Stimulated activated memory B cell treated with anti-CD40 and anti-IgM and Interleukin-4, amounts not matched to agents 10 μg/mL and 1 μg/mL and 100 μg/mL, for 72 hours (primary cell): ENCODE measurements at regions not wholly inside any gene's neighbourhood (a gene's known extent, or its start where the extent isn't known, plus 50 kb on each side); places are given as distances from the start of the nearest gene placed in this dataset.

Experiments used
- ATAC-seq: fragments of 150-1000 bp; cut with Tn5 transposase; 2 replicates; pipeline ENCODE4 v1.10.0; 2021
- H3K27ac Mint-ChIP-seq: one replicate; pipeline ENCODE4 v1.8.0; 2022; ENCODE audit warnings: mild to moderate bottlenecking, mixed read lengths
- H3K27me3 Mint-ChIP-seq: one replicate; pipeline ENCODE4 v1.8.0; 2022; ENCODE audit warnings: mixed read lengths
- H3K36me3 Mint-ChIP-seq: one replicate; pipeline ENCODE4 v1.8.0; 2022; ENCODE audit warnings: mixed read lengths
- H3K4me1 Mint-ChIP-seq: one replicate; pipeline ENCODE4 v1.8.0; 2022; ENCODE audit warnings: mixed read lengths
- H3K4me3 Mint-ChIP-seq: one replicate; pipeline ENCODE4 v1.8.0; 2022; ENCODE audit warnings: mild to moderate bottlenecking, moderate library complexity, mixed read lengths
- H3K9me3 Mint-ChIP-seq: one replicate; pipeline ENCODE4 v1.8.0; 2022; ENCODE audit warnings: mixed read lengths

GRCh38 chr12:116423094-116423493 is 136.1 kb upstream of the MAP1LC3B2 start:
- Mint-ChIP-seq H3K36me3 (peaks cover 6% of the 10 kb centered on the region), H3K4me3 (no peak overlapping the region), H3K9me3 (no peaks in the 10 kb centered on the region), H3K27ac (no peak overlapping the region), H3K27me3 (no peaks in the 10 kb centered on the region), H3K4me1 (peaks cover 6% of the 10 kb centered on the region)
- no peak for ATAC-seq

GRCh38 chr12:116425256-116426193 is 133.7 kb upstream of the MAP1LC3B2 start:
- Mint-ChIP-seq H3K27ac (no peak overlapping the region), H3K36me3 (peaks cover 6% of the 10 kb centered on the region), H3K9me3 (no peaks in the 10 kb centered on the region), H3K27me3 (no peaks in the 10 kb centered on the region), H3K4me1 (no peaks in the 10 kb centered on the region), H3K4me3 (no peak overlapping the region)
- no peak for ATAC-seq

- Mint-ChIP-seq H3K27ac (no peak overlapping the region), H3K9me3 (no peaks in the 10 kb centered on the region), H3K4me1 (no peaks in the 10 kb centered on the region), H3K27me3 (no peaks in the 10 kb centered on the region), H3K36me3 (peaks cover 6% of the 10 kb centered on the region), H3K4me3 (no peak overlapping the region)
- ATAC-seq = no peak
These were observed 132.6 kb upstream of the MAP1LC3B2 start for GRCh38 chr12:116426391-116427136.

DNA sequence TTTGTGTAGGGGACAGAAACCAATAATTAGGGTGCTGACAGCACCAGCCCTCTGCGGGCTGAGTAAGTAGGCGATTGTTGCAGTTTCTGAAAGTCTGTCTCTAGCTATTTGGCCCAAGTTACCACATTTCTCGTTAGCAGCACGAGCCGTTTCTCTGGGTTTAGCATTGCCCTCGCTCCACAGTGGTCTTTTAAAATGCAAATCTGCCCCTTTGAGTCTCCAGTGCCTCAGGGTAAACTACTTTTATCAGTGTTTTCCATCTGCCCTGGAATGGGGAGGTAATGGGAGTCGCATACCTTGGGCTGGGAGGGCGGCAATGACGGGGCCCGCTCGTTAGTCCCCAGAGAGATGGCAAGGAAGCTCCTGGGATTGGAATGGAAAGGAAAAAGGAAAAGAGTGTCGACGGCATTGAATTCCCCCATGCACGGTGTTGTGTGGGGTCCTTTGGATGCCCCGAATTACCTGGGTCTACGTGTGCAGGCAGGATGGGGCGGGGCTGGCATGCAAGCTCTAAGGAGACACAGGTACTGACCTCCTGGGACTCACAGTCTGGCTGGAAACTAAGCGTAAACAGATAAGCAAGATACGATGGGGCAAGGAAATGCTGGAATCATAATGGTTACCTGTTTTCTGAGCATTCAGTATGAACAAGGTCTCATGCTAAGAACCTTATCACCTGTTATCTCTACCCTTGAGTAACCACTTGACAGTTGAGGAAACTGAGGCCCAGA is 131.8 kb upstream of the MAP1LC3B2 start:
- no peak for ATAC-seq
- Mint-ChIP-seq H3K4me1 (no peaks in the 10 kb centered on the region), H3K27ac (no peak overlapping the region), H3K4me3 (no peak overlapping the region), H3K27me3 (no peaks in the 10 kb centered on the region), H3K9me3 (no peaks in the 10 kb centered on the region), H3K36me3 (no peaks in the 10 kb centered on the region)

DNA sequence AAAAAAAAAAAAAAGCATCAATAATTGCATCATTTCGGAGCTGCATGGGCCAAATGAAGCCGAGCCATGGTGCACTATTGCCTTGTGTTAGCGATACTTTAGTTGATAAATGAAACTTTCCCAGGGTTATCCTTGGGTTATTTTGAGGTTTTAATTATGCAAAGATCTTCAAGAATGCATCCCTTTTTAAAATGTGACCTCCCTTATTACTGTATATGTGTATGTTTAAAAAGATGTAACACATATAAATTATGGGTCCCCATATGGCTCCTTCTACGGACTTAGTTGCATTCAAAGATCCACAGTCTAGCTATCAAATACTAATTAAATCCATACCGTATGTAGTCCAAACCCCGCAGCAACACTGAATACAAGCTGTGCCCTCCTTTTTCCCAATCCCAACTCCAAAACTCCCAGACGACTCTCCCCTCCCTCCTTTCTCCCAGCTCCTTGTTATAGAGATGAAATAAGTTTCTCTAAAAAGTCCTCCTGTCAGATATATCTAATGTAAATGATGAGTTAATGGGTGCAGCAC is 129.3 kb upstream of the MAP1LC3B2 start:
- Mint-ChIP-seq H3K4me1 (peaks cover 5% of the 10 kb centered on the region), H3K9me3 (no peaks in the 10 kb centered on the region), H3K36me3 (no peaks in the 10 kb centered on the region), H3K27me3 (no peaks in the 10 kb centered on the region), H3K27ac (no peak overlapping the region), H3K4me3 (no peak overlapping the region)
- ATAC-seq = no peak

DNA sequence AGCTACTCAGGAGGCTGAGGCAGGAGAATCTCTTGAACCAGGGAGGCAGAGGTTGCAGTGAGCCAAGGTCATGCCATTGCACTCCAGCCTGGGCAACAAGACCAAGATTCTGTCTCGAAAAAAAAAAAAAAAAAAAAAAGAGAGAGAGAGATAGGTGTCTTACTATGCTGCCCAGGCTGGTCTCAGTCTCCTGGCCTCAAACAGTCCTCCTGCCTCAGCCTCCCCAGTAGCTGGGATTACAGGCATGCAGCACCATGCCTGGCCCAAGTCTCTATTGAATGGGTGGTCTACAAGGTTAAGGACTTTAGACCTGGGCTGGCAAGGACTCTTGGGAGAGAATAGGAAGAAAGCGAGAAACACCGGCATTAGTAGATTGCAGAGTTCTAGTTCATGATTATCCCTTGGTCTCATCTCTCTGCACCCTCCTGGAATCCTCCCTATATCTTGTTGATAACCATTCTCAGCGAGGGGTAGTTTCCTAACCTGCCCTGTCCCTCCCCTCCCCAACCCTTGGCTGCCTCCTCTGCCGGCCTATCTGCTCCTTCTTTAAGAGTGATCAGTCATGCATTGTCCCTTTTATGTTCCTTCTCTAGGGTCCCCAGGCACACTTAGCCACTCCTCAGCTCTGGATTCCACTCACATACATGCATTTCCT is 128.1 kb upstream of the MAP1LC3B2 start:
- Mint-ChIP-seq H3K27me3 (no peaks in the 10 kb centered on the region), H3K9me3 (no peaks in the 10 kb centered on the region), H3K27ac (no peak overlapping the region), H3K36me3 (no peaks in the 10 kb centered on the region), H3K4me3 (no peak overlapping the region), H3K4me1 (peaks cover 5% of the 10 kb centered on the region)
- ATAC-seq = no peak

DNA sequence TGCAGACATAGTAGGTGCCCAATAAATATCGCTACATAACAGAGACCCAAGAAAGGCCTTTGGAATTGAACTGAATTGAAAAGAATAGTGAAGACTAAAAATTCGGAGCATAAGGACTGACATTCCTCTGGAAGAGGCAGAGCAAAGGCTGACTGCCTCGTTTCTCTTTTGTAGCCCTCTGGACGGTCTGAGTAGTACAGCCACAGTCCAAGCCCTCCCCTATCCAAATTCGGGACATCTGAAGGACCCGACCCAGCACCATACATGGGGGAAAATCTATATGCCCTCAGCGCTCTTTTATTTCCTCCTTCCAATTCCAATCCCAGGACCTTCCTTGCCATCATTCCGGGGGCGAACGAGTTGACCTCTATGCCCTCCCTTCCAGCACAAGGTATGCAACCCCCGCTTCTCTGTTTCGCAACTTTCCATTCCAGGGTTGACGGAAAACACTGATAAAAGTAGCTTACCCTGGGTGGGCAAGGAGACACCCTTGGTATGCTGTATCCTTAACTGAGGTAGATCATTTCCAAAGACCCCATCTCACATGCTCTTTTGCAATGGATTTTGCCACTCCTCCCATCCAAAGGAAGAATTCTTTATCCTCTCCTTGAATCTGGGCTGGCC is 127.4 kb upstream of the MAP1LC3B2 start:
- no peaks in the 10 kb centered on the region for H3K9me3 Mint-ChIP-seq
- H3K27me3 Mint-ChIP-seq = peaks cover 4% of the 10 kb centered on the region

DNA sequence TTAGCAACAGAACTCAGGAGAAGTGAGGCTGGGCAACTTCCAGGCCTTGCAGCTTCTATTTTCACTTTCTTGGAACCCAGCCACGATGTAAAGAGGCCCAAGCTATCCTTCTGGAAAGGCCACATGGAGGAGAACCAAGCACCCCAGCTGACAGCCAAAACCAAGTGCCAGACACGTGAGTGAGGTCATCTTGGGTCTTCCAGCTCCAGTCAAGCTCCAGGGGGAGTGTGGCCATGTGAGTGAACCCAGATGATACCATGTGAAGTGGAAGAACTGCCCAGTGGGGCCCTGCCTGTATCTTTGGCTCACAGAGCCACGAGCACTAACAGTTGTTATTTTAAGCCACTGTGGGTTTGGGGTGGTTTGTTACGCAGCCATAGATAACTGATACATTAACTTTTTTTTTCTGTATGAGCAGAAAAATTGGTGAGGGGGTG is 126.8 kb upstream of the MAP1LC3B2 start:
- Mint-ChIP-seq H3K36me3 (no peaks in the 10 kb centered on the region), H3K27me3 (peaks cover 9% of the 10 kb centered on the region), H3K27ac (no peak overlapping the region), H3K4me3 (no peak overlapping the region), H3K4me1 (peaks cover 5% of the 10 kb centered on the region), H3K9me3 (no peaks in the 10 kb centered on the region)
- ATAC-seq = no peak

More for the DNA sequence above, 127.4 kb upstream of the MAP1LC3B2 start:
- ATAC-seq = no peak
- Mint-ChIP-seq H3K4me1 (peaks cover 5% of the 10 kb centered on the region), H3K4me3 (no peak overlapping the region), H3K36me3 (no peaks in the 10 kb centered on the region), H3K27ac (no peak overlapping the region)

GRCh38 chr12:116433249-116433648 is 125.9 kb upstream of the MAP1LC3B2 start:
- H3K27me3 Mint-ChIP-seq = peaks cover 9% of the 10 kb centered on the region
- no peaks in the 10 kb centered on the region for H3K9me3 Mint-ChIP-seq
- no peaks in the 10 kb centered on the region for H3K36me3 Mint-ChIP-seq
- ATAC-seq = no peak
- peaks cover 5% of the 10 kb centered on the region for H3K4me1 Mint-ChIP-seq
- H3K4me3 Mint-ChIP-seq = no peak overlapping the region
- H3K27ac Mint-ChIP-seq = no peak overlapping the region

DNA sequence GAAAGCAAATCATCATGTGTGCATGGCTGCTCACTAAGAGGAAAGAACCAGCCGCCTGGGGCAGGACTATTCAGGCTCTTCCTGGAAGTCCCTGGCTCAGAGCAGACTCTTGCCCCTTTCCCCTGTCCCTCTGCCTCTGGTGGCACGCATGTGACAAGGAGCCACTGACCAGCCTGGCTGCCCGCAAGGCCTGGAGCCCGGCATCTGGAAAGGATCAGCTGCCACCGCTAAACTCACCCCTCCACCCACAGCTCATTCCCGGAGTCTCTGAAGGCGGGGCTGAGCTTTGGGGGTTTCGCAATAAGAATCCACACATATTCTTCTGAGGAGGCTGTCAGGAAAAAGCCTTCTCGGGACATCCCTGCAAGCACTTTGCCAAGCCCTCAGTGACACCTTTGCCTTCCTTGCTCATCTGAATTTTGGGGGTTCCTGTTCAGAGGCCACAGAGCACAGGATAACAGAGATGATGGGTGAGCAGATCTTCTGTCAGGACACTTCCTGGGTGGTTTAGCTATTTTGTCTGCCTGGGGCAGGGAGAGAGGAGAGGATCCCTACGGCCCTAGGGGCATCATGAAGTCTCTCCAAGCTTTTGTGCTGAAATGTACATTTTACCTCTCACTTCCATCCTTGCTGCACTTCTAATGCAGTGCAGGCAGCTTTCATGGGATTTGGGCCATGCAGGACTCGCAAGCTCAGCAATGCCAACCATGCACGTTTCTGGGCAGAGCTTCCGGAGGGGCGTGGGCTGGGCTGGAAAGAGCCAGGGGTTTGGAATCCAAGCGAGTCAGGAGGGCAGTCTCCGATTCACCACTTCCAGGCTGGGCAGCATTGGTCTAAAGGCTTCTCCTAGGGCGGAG is 124.8 kb upstream of the MAP1LC3B2 start:
- H3K27ac Mint-ChIP-seq = no peak overlapping the region
- ATAC-seq = no peak
- peaks cover 9% of the 10 kb centered on the region for H3K27me3 Mint-ChIP-seq
- H3K4me3 Mint-ChIP-seq = no peak overlapping the region
- no peaks in the 10 kb centered on the region for H3K9me3 Mint-ChIP-seq
- no peaks in the 10 kb centered on the region for H3K36me3 Mint-ChIP-seq
- peaks cover 5% of the 10 kb centered on the region for H3K4me1 Mint-ChIP-seq

DNA sequence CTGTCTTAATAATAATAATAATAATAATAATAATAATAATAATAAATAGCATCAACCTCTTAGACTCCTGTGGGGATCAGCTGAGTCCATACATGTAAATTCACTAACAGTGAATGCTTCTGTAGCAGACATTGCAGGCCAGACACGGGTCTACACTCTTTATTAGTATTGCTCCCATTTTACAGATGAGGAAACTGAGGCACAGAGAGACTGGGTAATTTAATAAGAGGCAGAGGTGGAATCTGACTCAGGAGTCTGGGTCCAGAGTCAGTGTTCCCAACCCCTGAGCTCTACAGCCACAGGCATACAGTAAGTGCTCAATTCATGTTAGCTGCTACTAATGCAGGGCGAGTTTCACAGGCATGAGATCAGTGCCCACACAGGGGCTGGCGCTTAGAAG is 123.2 kb upstream of the MAP1LC3B2 start:
- ATAC-seq = no peak
- H3K36me3 Mint-ChIP-seq = no peaks in the 10 kb centered on the region
- H3K4me3 Mint-ChIP-seq = no peak overlapping the region
- no peaks in the 10 kb centered on the region for H3K9me3 Mint-ChIP-seq
- H3K4me1 Mint-ChIP-seq = peaks cover 5% of the 10 kb centered on the region
- peaks cover 9% of the 10 kb centered on the region for H3K27me3 Mint-ChIP-seq
- H3K27ac Mint-ChIP-seq = no peak overlapping the region

DNA sequence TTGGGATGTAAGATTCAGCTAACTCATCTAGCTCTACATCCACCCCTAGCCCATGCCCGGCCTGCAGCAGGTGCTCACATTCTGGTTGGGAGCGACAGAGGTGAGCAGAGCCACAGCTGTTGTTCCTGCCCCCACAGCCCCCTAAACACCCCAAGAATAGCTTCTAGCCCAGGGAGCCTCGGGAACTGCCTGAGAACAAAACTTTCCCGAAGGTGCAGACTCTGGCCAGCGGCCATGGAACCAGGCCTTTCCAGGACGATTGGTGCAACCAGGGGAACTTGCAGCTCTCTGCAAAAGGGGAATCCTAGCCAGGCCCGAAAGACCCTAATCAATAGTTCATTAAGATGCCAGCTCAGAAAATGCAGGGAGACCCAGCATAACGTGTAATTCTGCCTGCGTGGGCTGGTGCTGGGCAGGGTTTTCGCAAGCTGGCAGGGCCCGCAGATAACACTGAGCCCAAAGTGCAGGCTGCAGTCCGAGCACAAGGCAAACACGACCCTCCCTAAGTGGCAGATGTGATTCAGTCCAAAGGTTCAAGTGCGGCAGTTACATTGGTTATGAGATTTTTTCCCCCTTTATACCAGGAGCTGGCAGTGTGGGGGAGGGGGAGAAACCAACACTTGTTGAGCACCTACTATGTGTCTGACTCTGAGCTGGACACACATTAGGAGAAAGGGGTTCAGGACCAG is 122.5 kb upstream of the MAP1LC3B2 start:
- no peak for ATAC-seq
- H3K27ac Mint-ChIP-seq = no peak overlapping the region

DNA sequence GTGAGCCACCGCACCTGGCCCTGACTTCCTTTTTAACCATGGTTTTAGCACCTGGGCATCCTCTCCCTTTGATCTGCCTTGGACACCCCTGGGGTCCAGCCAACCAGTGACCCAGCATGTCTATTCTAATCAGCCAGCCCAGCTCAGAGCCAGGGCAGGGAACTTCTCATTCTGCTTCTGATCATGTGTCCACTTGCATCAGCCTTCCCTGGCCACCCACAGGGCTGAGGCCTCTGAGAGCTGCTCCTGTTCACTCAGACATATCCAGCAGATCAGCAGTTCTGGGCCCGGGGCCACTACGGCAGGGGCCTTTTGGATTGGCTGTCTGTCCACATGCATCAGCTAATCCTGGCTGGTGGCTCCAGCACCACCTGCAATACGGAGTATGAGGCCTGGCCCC is 117.9 kb upstream of the MAP1LC3B2 start:
- Mint-ChIP-seq H3K36me3 (no peaks in the 10 kb centered on the region), H3K27ac (no peak overlapping the region), H3K4me1 (peaks cover 10% of the 10 kb centered on the region), H3K4me3 (no peak overlapping the region), H3K27me3 (peaks cover 9% of the 10 kb centered on the region), H3K9me3 (no peaks in the 10 kb centered on the region)
- no peak for ATAC-seq

More for the DNA sequence above, 122.5 kb upstream of the MAP1LC3B2 start:
- Mint-ChIP-seq H3K36me3 (no peaks in the 10 kb centered on the region), H3K9me3 (no peaks in the 10 kb centered on the region), H3K27me3 (peaks cover 9% of the 10 kb centered on the region), H3K4me3 (no peak overlapping the region), H3K4me1 (peaks cover 13% of the 10 kb centered on the region)
